K562 (cell line): ENCODE measurements at regions not wholly inside any gene's neighbourhood (a gene's known extent, or its start where the extent isn't known, plus 50 kb on each side); places are given as distances from the start of the nearest gene placed in this dataset.

Experiments
- ATAC-seq: fragments of 200-7000 bp; cut with Tn5 transposase; 3 replicates; pipeline ENCODE4 v1.9.1; 2020; ENCODE audit warnings: moderate library complexity
- BruUV-seq: library from RNA; stranded (reverse); fragments of 400-500 nt; replicated peaks from 2 replicates; lab custom pipeline; 2021; lab: Mats Ljungman, UMichigan
- CTCF ChIA-PET: fragments of 300-600 bp; formaldehyde crosslinking; extraction: SDS; loops from one replicate; lab custom pipeline; 2021; ENCODE audit warnings: low intra/inter-chr PET ratio; lab: Yijun Ruan, JAX
- POLR2A ChIA-PET: fragments of 300-600, 350-650 bp; sonication (Branson Sonifier 250); formaldehyde crosslinking; extraction: SDS; loops from one replicate; lab custom pipeline; 2021; ENCODE audit warnings: antibody characterized with exemption, inconsistent platforms; lab: Yijun Ruan, JAX
- DNase-seq, 4 experiments: peaks; one replicate each; pipeline versions ENCODE4 v3.0.0 to v3.0.0-alpha.2; 2011 to 2018; ENCODE audit warnings: low spot score in 3 of 4, mixed read lengths in 3 of 4; ENCODE audit errors: extremely low read depth in 1 of 4
- FAIRE-seq: peaks from 2 replicates; lab custom pipeline; 2011; peaks lifted over from hg19 to GRCh38; lab: Jason Lieb, UNC
- H2AFZ ChIP-seq: 2 replicates; pipeline ENCODE4 v1.6.0; 2011; ENCODE audit warnings: low read depth, low read length, control low read depth, inconsistent platforms
- H3K27ac ChIP-seq: fragments of 200-600 bp; 3 replicates; pipeline ENCODE4 v1.8.0; 2011; ENCODE audit warnings: low read depth, mild to moderate bottlenecking, control low read depth, inconsistent platforms, low read length, moderate library complexity, mixed read lengths; ENCODE audit errors: extremely low read depth
- H3K27me3 ChIP-seq, 2 experiments: fragments of 300-600 bp in 1 of 2; 2 replicates in 1 of 2; 3 replicates in 1 of 2; pipeline versions ENCODE4 v1.6.0 to v1.8.0; 2011; ENCODE audit warnings: inconsistent platforms in 2 of 2, low read length in 2 of 2, mild to moderate bottlenecking in 1 of 2, mixed read lengths in 1 of 2, moderate library complexity in 1 of 2; ENCODE audit not compliant: control insufficient read depth in 2 of 2, insufficient read depth in 2 of 2
- H3K36me3 ChIP-seq: fragments of 300-600 bp; 3 replicates; pipeline ENCODE4 v1.8.0; 2011; ENCODE audit warnings: mild to moderate bottlenecking, low read length, inconsistent platforms; ENCODE audit not compliant: control insufficient read depth, insufficient read depth
- H3K4me1 ChIP-seq, 2 experiments: fragments of 200-600 bp in 1 of 2; replicated peaks in 1 of 2; 2 replicates in 1 of 2; 3 replicates in 1 of 2; pipeline versions ENCODE4 v1.5.1 to v1.8.0; 2011; ENCODE audit warnings: inconsistent platforms in 2 of 2, low read length in 2 of 2, mild to moderate bottlenecking in 1 of 2, mixed read lengths in 1 of 2, moderate library complexity in 1 of 2; ENCODE audit not compliant: control insufficient read depth in 2 of 2, insufficient read depth in 2 of 2
- H3K4me2 ChIP-seq: 2 replicates; pipeline ENCODE4 v1.6.1; 2011; ENCODE audit warnings: low read length, control low read depth, inconsistent platforms, mixed read lengths; ENCODE audit not compliant: insufficient read depth
- H3K4me3 ChIP-seq: fragments of 200-600 bp; sonication (generic), shearing (Covaris generic); 2 replicates; pipeline ENCODE4 v1.5.1; 2016; ENCODE audit warnings: control low read depth, inconsistent platforms
- H3K79me2 ChIP-seq: fragments of 200-600 bp; 3 replicates; pipeline ENCODE4 v1.8.0; 2011; ENCODE audit warnings: low read length, inconsistent platforms; ENCODE audit not compliant: control insufficient read depth, insufficient read depth
- H3K9ac ChIP-seq, 2 experiments: 2 replicates each; pipeline versions ENCODE4 v1.6.0 to v1.6.1; 2011; ENCODE audit warnings: low read depth in 2 of 2, low read length in 2 of 2, control low read depth in 1 of 2, inconsistent platforms in 1 of 2, mild to moderate bottlenecking in 1 of 2, mixed read lengths in 1 of 2; ENCODE audit not compliant: insufficient read depth in 1 of 2
- H3K9me1 ChIP-seq: one replicate; pipeline ENCODE4 v1.6.0; 2011; ENCODE audit warnings: inconsistent platforms, mild to moderate bottlenecking, low read length, moderate library complexity; ENCODE audit not compliant: control insufficient read depth, insufficient read depth
- H3K9me3 ChIP-seq: replicated peaks from 2 replicates; pipeline ENCODE4 v1.5.1; 2011; ENCODE audit warnings: low read depth, low read length, inconsistent platforms; ENCODE audit not compliant: control insufficient read depth, insufficient read depth
- H4K20me1 ChIP-seq: replicated peaks from 2 replicates; pipeline ENCODE4 v1.6.1; 2011; ENCODE audit warnings: low read length, inconsistent platforms, mixed read lengths; ENCODE audit not compliant: control insufficient read depth, insufficient read depth
- CREB1 ChIP-seq, 2 experiments: sonication (generic) in 1 of 2; formaldehyde crosslinking in 1 of 2; IDR thresholded peaks; 2 replicates each; pipeline versions ENCODE4 v1.6.1 to v1.8.0; 2012 to 2022; ENCODE audit warnings: inconsistent platforms in 1 of 2, mild to moderate bottlenecking in 1 of 2, missing genetic modification reagents in 1 of 2, moderate library complexity in 1 of 2
- FOXP1 ChIP-seq: sonication (generic); formaldehyde crosslinking; IDR thresholded peaks from 2 replicates; pipeline ENCODE4 v1.8.0; 2022; ENCODE audit warnings: mild to moderate bottlenecking, missing genetic modification reagents
- ILF3 ChIP-seq: fragments of 450-650 bp; IDR thresholded peaks from 2 replicates; pipeline ENCODE4 v1.6.1; 2018; ENCODE audit warnings: antibody characterized with exemption, mild to moderate bottlenecking, moderate library complexity, borderline replicate concordance
- MBD1 ChIP-seq: fragments of 250-450 bp; sonication (Bioruptor Pico); IDR thresholded peaks from 2 replicates; pipeline ENCODE4 v1.8.0; 2022; ENCODE audit warnings: inconsistent platforms
- MECOM ChIP-seq: fragments of 250-450 bp; sonication (Bioruptor Pico); IDR thresholded peaks from 2 replicates; pipeline ENCODE4 v1.8.0; 2022; ENCODE audit warnings: inconsistent platforms
- NEUROD1 ChIP-seq: fragments of 150-350 bp; IDR thresholded peaks from 2 replicates; pipeline ENCODE4 v1.6.1; 2014; ENCODE audit warnings: borderline replicate concordance, low read length, low read depth; ENCODE audit not compliant: partially characterized antibody
- PCBP2 ChIP-seq: fragments of 200-400 bp; formaldehyde crosslinking; IDR thresholded peaks from 2 replicates; pipeline ENCODE4 v1.6.1; 2018; ENCODE audit warnings: low read length, low read depth, mild to moderate bottlenecking, moderate library complexity; ENCODE audit not compliant: poor library complexity, severe bottlenecking
- SP1 ChIP-seq: sonication (generic); formaldehyde crosslinking; IDR thresholded peaks from 2 replicates; pipeline ENCODE4 v1.8.1; 2022; ENCODE audit warnings: mild to moderate bottlenecking, missing genetic modification reagents
- TFAP4 ChIP-seq: sonication (generic); formaldehyde crosslinking; IDR thresholded peaks from 2 replicates; pipeline ENCODE4 v1.8.0; 2022; ENCODE audit warnings: missing genetic modification reagents, mild to moderate bottlenecking, moderate library complexity, borderline replicate concordance
- TFE3 ChIP-seq: fragments of 450-650 bp; formaldehyde crosslinking; IDR thresholded peaks from 2 replicates; pipeline ENCODE4 v1.4.0; 2020; ENCODE audit warnings: mild to moderate bottlenecking, mixed read lengths
- ZNF175 ChIP-seq: fragments of 200-800 bp; sonication (Bioruptor generic); IDR thresholded peaks from 2 replicates; pipeline ENCODE4 v1.6.1; 2016; ENCODE audit warnings: low read depth, mild to moderate bottlenecking, missing genetic modification characterization, missing compliant biosample characterization
- ZNF280B ChIP-seq: fragments of 250-450 bp; sonication (Bioruptor Pico); IDR thresholded peaks from 2 replicates; pipeline ENCODE4 v1.5.1; 2021; ENCODE audit warnings: mild to moderate bottlenecking
- ZNF324 ChIP-seq: fragments of 250-450 bp; sonication (Bioruptor Pico); IDR thresholded peaks from 2 replicates; pipeline ENCODE4 v1.4.0; 2020; ENCODE audit warnings: mild to moderate bottlenecking
- WGBS: fragments of 100-300 bp; shearing (Covaris generic); methylation state at CpG from one replicate; pipeline ENCODE4 v1.1.6; 2016; ENCODE audit warnings: low coverage, mixed read lengths; ENCODE audit not compliant: insufficient coverage; ENCODE audit errors: missing lambda C conversion rate; 5-methylcytosine and 5-hydroxymethylcytosine counted together
- in situ Hi-C: fragments of 300-500 bp; cut with MboI; formaldehyde crosslinking; loops from 4 replicates; pipeline ENCODE4 v1.15.0; 2018; ENCODE audit warnings: inconsistent platforms, mixed read lengths
- intact Hi-C: fragments of 100-400 bp; cut with micrococcal nuclease; formaldehyde crosslinking; loops from 2 replicates; pipeline ENCODE4 v1.14.2; 2022

- no peak for TF ChIP-seq NEUROD1
- no peak for TF ChIP-seq SP1 (CRISPR knock-in tag)
- no peak for TF ChIP-seq ILF3
- TF ChIP-seq, all 486 proteins: peak for 0
Observed at GRCh38 chr11:69385144-69385820, 91.3 kb downstream of the MYEOV start (continued).

GRCh38 chr11:69385832-69386427 lies 92.0 kb downstream of the MYEOV start:
- in situ Hi-C loops (no loop called here), intact Hi-C loops (no loop called here)
- ChIA-PET CTCF (no interaction called here), POLR2A (interaction anchor here (0.6 to 1.1 kb wide), 2 partner anchors 10 to 135 kb away, joined by 3 to 6 read pairs; no protein-coding TSS in a partner anchor)
- H3K27ac ChIP-seq: no peak overlapping the region
- H4K20me1 ChIP-seq: no peaks in the 10 kb centered on the region
- H3K36me3 ChIP-seq: no peaks in the 10 kb centered on the region; the same call in 2 of the 3 replicates
- ATAC-seq (no peak), FAIRE-seq (no peak), DNase-seq (no peak)
- BruUV-seq: no TSS peak
- H3K9me3 ChIP-seq: peaks cover 16% of the 10 kb centered on the region
- 70% methylated on average over 14 of the region's 14 CpGs for WGBS
- H3K4me1 ChIP-seq: peaks cover 19 to 40% of the 10 kb centered on the region in 2 experiments
- H3K4me2 ChIP-seq: no peak overlapping the region
- H3K27me3 ChIP-seq: no peaks in the 10 kb centered on the region
- peaks cover 22% of the 10 kb centered on the region for H3K79me2 ChIP-seq
- H3K9ac ChIP-seq: peak overlapping the region in 1 of 2 experiments; percentile 5; a peak in 1 of 4 replicates
- no peak overlapping the region for H2AFZ ChIP-seq
- H3K4me3 ChIP-seq: no peak overlapping the region
- no peaks in the 10 kb centered on the region for H3K9me1 ChIP-seq
- TF ChIP-seq ZNF324 (CRISPR knock-in tag): no peak
- TF ChIP-seq PCBP2: no peak
- no peak for TF ChIP-seq ZNF280B
- TF ChIP-seq MECOM: no peak
- no peak for TF ChIP-seq TFE3 (CRISPR knock-in tag)
- no peak for TF ChIP-seq CREB1 (IDR thresholded peaks at IDR 0.05)
- TF ChIP-seq CREB1 (CRISPR knock-in tag; IDR thresholded peaks at IDR 0.05): no peak
- TF ChIP-seq ZNF175 (CRISPR knock-in tag): no peak
- no peak for TF ChIP-seq FOXP1
- TF ChIP-seq MBD1 (CRISPR knock-in tag): no peak
- no peak for TF ChIP-seq TFAP4 (CRISPR knock-in tag)
